Lung (tissue), 11 donors: ENCODE measurements at regions not wholly inside any gene's neighbourhood (a gene's known extent, or its start where the extent isn't known, plus 50 kb on each side); places are given as distances from the start of the nearest gene placed in this dataset.

Source experiments
- ATAC-seq: fragments of 200-7000 bp; cut with Tn5 transposase; one replicate; pipeline ENCODE4 v1.9.1; 2020; ENCODE audit warnings: moderate number of reproducible peaks; ENCODE audit not compliant: insufficient read depth, low FRiP score
- DNase-seq, 3 donors: peaks; one replicate each; pipeline ENCODE4 v3.0.0-alpha.2; 2013 to 2017
- H3K27ac ChIP-seq, 2 donors: one replicate each; pipeline ENCODE4 v1.5.1; 2013; ENCODE audit warnings: mild to moderate bottlenecking in 2 of 2, moderate library complexity in 2 of 2, control low read depth in 1 of 2, inconsistent platforms in 1 of 2, low read depth in 1 of 2, low read length in 1 of 2
- H3K27me3 ChIP-seq, 3 donors: one replicate each; pipeline ENCODE4 v1.5.1; 2013; ENCODE audit warnings: low read length in 2 of 3; ENCODE audit not compliant: control insufficient read depth in 3 of 3, insufficient read depth in 3 of 3
- H3K36me3 ChIP-seq, 4 donors: one replicate each; pipeline ENCODE4 v1.5.1; 2013; ENCODE audit warnings: low read length in 4 of 4, mild to moderate bottlenecking in 1 of 4, moderate library complexity in 1 of 4; ENCODE audit not compliant: control insufficient read depth in 4 of 4, insufficient read depth in 4 of 4
- H3K4me1 ChIP-seq, 5 donors: one replicate each; pipeline ENCODE4 v1.5.1; 2013; ENCODE audit warnings: low read length in 5 of 5, mild to moderate bottlenecking in 2 of 5, moderate library complexity in 1 of 5; ENCODE audit not compliant: control insufficient read depth in 5 of 5, insufficient read depth in 5 of 5
- H3K4me3 ChIP-seq: one replicate; pipeline ENCODE4 v1.5.1; 2013; ENCODE audit warnings: mild to moderate bottlenecking, control low read depth, moderate library complexity
- H3K9ac ChIP-seq, 2 donors: one replicate each; pipeline ENCODE4 v1.5.1; 2013; ENCODE audit warnings: low read length in 2 of 2, control low read depth in 1 of 2; ENCODE audit not compliant: insufficient read depth in 1 of 2
- H3K9me3 ChIP-seq, 4 donors: one replicate each; pipeline ENCODE4 v1.5.1; 2013; ENCODE audit warnings: low read length in 3 of 4, mild to moderate bottlenecking in 1 of 4, moderate library complexity in 1 of 4; ENCODE audit not compliant: control insufficient read depth in 4 of 4, insufficient read depth in 3 of 4
- WGBS, 2 donors: extraction: QIAGEN DNeasy Blood & Tissue Kit; methylation state at CpG; one replicate each; pipeline ENCODE4 v1.1.7; 2013; 5-methylcytosine and 5-hydroxymethylcytosine counted together
- TF ChIP-seq, protein P1 (sequence below): IDR thresholded peaks from 2 replicates; pipeline ENCODE4 v1.5.1; 2012; ENCODE audit warnings: mild to moderate bottlenecking; ENCODE audit errors: control extremely low read depth, extremely low read depth
- donor health status: control.
- donor health status: control.
- donor health status: Bipolar disorder and iron deficiency.
- donor health status: healthy.
- donor health status: DM: yes; HTN: yes; CAD: no.

DNA sequence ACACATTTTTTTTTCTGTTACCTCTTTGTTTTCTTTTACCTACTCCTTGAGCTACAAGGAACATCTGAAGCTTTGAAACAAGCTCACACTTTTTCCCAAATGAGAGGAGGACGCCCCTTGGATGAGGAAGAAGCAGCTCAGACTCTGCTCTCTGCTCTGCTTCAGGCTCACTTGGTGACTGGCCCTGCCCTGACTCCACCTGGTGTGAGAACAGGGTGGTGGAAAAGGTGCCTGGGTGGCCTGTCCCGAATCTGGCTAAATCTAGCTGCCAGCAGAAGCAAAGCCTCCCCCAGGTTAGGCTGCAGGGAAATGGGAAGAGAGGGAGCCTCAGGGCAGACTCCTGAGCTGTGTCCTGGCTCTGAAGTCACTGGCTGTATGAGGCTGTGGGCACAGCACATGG is 68.0 kb upstream of the CEACAM8 start:
- no peak overlapping the region for H3K4me3 ChIP-seq
- no peak overlapping the region for H3K9ac ChIP-seq
- ATAC-seq, result no peak
- peaks cover 0 to 4% (median under 1%) of the 10 kb centered on the region in 4 donors for H3K9me3 ChIP-seq
- WGBS, 2 donors, result 47 to 67% methylated on average over 2 of the region's 2 CpGs
- TF ChIP-seq, protein P1, sequence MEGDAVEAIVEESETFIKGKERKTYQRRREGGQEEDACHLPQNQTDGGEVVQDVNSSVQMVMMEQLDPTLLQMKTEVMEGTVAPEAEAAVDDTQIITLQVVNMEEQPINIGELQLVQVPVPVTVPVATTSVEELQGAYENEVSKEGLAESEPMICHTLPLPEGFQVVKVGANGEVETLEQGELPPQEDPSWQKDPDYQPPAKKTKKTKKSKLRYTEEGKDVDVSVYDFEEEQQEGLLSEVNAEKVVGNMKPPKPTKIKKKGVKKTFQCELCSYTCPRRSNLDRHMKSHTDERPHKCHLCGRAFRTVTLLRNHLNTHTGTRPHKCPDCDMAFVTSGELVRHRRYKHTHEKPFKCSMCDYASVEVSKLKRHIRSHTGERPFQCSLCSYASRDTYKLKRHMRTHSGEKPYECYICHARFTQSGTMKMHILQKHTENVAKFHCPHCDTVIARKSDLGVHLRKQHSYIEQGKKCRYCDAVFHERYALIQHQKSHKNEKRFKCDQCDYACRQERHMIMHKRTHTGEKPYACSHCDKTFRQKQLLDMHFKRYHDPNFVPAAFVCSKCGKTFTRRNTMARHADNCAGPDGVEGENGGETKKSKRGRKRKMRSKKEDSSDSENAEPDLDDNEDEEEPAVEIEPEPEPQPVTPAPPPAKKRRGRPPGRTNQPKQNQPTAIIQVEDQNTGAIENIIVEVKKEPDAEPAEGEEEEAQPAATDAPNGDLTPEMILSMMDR, result no peak
- no peak overlapping the region for H3K27ac ChIP-seq
- no peaks in the 10 kb centered on the region for H3K36me3 ChIP-seq
- no peaks in the 10 kb centered on the region for H3K27me3 ChIP-seq
- H3K4me1 ChIP-seq, result no peaks in the 10 kb centered on the region
- no peak for DNase-seq

DNA sequence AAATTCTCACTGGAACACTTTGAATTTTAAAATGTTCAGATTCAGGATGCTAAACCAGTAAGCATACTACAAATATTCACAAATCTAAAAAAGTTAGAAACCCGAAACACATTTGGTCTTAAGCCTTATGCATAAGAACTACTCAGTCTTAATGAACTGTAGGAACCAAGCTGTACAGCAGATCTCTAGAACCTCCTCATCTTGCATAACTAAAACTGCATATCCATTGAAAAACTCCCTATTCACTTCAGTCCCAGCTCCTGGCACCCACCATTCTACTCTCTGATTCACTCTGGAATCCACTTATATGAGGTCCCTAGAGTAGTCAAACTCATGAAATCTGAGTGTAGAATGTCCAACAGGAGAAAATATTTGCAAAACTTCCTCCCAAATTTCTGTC is 65.6 kb upstream of the CEACAM8 start:
- no peak for ATAC-seq

DNA sequence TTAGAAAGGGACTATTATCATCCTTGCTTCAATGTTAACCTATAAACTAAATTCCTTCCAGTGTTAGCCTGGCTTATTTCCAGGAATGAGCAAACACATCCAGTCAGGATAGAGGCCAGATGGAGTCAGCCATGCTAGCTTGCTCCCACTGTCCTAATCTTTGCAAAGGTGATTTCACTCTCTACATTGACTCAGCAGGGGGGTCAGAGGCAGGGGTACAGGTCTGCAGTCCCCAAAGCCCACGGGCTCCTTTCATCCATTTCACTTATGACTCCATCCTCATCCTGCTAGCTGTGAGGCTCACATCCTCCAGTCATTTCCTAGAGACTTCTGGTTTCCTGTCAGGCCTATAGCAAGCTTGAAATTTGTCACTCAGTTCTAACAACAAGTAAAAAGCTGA is 63.4 kb upstream of the CEACAM8 start:
- no peak for ATAC-seq

More for the DNA sequence above, 65.6 kb upstream of the CEACAM8 start:
- Histone ChIP-seq H3K27me3 (no peaks in the 10 kb centered on the region), H3K4me3 (no peak overlapping the region), H3K9me3 (peaks cover 0 to 4% (median under 1%) of the 10 kb centered on the region in 4 donors), H3K4me1 (no peaks in the 10 kb centered on the region), H3K9ac (no peak overlapping the region), H3K27ac (no peak overlapping the region), H3K36me3 (no peaks in the 10 kb centered on the region)
- TF ChIP-seq, protein P1, result no peak
- 93 to 94% methylated on average over 1 of the region's 1 CpG for WGBS, 2 donors
- DNase-seq, result no peak

DNA sequence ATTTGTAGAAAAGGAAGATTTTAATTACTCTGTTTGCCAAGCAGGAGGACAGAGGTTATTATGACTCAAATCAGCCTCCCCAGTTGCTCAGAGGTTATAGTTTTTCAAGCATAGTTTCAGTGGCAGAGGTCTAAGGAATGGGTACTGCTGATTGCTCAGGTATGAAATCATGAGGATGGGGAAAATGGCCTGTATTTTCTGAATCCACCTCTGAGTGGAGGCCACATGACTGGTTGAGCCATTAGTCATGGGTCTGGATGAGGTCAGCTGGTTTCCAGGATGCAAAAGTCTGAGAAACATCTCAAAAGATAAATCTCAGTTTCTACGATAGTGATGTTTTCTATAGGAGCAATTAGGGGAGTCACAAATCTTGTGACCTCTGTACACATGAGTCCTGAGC is 62.8 kb upstream of the CEACAM8 start:
- no peak for ATAC-seq
- no peak overlapping the region for H3K4me3 ChIP-seq
- H3K9me3 ChIP-seq, result peaks cover 0 to 4% (median under 1%) of the 10 kb centered on the region in 4 donors
- no peak overlapping the region for H3K9ac ChIP-seq
- DNase-seq, result no peak
- no peaks in the 10 kb centered on the region for H3K4me1 ChIP-seq
- no peaks in the 10 kb centered on the region for H3K36me3 ChIP-seq
- TF ChIP-seq, protein P1, result no peak
- no peaks in the 10 kb centered on the region for H3K27me3 ChIP-seq
- WGBS, 2 donors, result 76 to 82% methylated on average over 1 of the region's 1 CpG
- H3K27ac ChIP-seq, result no peak overlapping the region

More for the DNA sequence above, 63.4 kb upstream of the CEACAM8 start:
- DNase-seq, result peak in 2 of 3 donors; percentile 9 to 13
- H3K4me3 ChIP-seq, result no peak overlapping the region
- no peaks in the 10 kb centered on the region for H3K4me1 ChIP-seq
- H3K27ac ChIP-seq, result no peak overlapping the region
- H3K9me3 ChIP-seq, result peaks cover 0 to 4% (median under 1%) of the 10 kb centered on the region in 4 donors
- H3K36me3 ChIP-seq, result no peaks in the 10 kb centered on the region
- TF ChIP-seq, protein P1, result no peak
- WGBS, 2 donors, result 5 to 11% methylated on average over 1 of the region's 1 CpG
- H3K27me3 ChIP-seq, result no peaks in the 10 kb centered on the region
- H3K9ac ChIP-seq, result no peak overlapping the region
